Activated T-helper 17 cell treated with anti-CD3 and anti-CD28 coated beads, Interleukin-2, amount 50 U/mL, for 72 hours (primary cell): ENCODE measurements at regions not wholly inside any gene's neighbourhood (a gene's known extent, or its start where the extent isn't known, plus 50 kb on each side); places are given as distances from the start of the nearest gene placed in this dataset.

Source experiments
- ATAC-seq: fragments of 150-1000 bp; cut with Tn5 transposase; replicated peaks from 2 replicates; pipeline ENCODE4 v1.10.0; 2021; ENCODE audit warnings: mild to moderate bottlenecking, moderate library complexity
- H3K27ac Mint-ChIP-seq: one replicate; pipeline ENCODE4 v1.8.0; 2022; ENCODE audit warnings: mixed read lengths
- H3K27me3 Mint-ChIP-seq: one replicate; pipeline ENCODE4 v1.8.0; 2022; ENCODE audit warnings: mixed read lengths
- H3K36me3 Mint-ChIP-seq: one replicate; pipeline ENCODE4 v1.8.0; 2022; ENCODE audit warnings: low read depth, mild to moderate bottlenecking, mixed read lengths
- H3K4me1 Mint-ChIP-seq: one replicate; pipeline ENCODE4 v1.8.0; 2022; ENCODE audit warnings: mixed read lengths
- H3K4me3 Mint-ChIP-seq: one replicate; pipeline ENCODE4 v1.8.0; 2022; ENCODE audit warnings: mild to moderate bottlenecking, mixed read lengths
- H3K9me3 Mint-ChIP-seq: one replicate; pipeline ENCODE4 v1.8.0; 2022; ENCODE audit warnings: mixed read lengths

DNA sequence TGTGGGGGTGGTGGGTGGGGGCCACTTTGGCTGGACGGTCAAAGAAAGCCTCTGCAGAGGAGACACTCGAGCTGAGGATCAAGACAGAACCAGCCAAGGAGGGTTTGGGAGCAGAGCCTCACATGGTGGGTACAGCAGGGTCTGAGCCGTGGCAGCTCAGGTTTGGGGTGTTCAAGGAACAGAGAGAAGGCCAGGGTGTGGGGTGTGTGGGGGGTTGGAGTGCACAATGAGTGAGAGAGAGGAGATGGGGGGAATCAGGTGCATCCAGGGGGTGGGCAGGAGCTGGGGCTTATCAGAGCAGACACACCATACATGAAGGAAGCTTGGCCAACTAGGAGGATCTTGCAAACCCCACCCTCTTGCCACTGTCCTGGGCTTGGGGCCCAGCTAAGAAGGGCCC is 140.0 kb downstream of the NSG2 start:
- no peaks in the 10 kb centered on the region for H3K9me3 Mint-ChIP-seq
- no peak overlapping the region for H3K4me3 Mint-ChIP-seq
- no peaks in the 10 kb centered on the region for H3K36me3 Mint-ChIP-seq
- no peak for ATAC-seq
- no peak overlapping the region for H3K27ac Mint-ChIP-seq
- H3K4me1 Mint-ChIP-seq: no peaks in the 10 kb centered on the region
- peaks cover 20% of the 10 kb centered on the region for H3K27me3 Mint-ChIP-seq

- no peak overlapping the region for H3K27ac Mint-ChIP-seq
- peaks cover 20% of the 10 kb centered on the region for H3K27me3 Mint-ChIP-seq
- no peaks in the 10 kb centered on the region for H3K36me3 Mint-ChIP-seq
- H3K4me3 Mint-ChIP-seq: no peak overlapping the region
- no peak for ATAC-seq
- H3K4me1 Mint-ChIP-seq: no peaks in the 10 kb centered on the region
- no peaks in the 10 kb centered on the region for H3K9me3 Mint-ChIP-seq
Observed at GRCh38 chr5:174186096-174186695, 140.7 kb downstream of the NSG2 start.

DNA sequence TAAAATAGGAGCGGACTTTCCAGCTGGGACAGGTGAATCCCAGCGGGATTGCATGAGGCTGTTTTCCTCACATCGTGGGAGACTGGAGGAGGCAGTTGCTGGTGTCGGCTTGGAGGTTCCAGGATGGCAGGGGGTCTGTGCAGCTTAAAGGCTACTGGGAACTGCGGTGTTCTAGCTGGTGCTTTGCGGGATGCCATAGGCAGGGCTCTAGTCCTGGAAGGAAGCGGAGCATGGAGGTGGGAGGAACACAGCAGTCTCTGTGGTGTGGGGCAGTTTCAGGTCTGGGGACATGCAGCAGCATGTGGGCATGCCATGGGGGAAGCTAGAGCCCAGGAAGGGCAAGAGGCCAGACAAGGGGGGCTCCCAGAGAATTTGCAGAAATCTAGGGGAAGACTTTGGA is 141.5 kb downstream of the NSG2 start:
- Mint-ChIP-seq H3K4me1 (no peaks in the 10 kb centered on the region), H3K4me3 (no peak overlapping the region), H3K9me3 (no peaks in the 10 kb centered on the region), H3K27ac (no peak overlapping the region), H3K27me3 (peaks cover 17% of the 10 kb centered on the region), H3K36me3 (no peaks in the 10 kb centered on the region)
- no peak for ATAC-seq

DNA sequence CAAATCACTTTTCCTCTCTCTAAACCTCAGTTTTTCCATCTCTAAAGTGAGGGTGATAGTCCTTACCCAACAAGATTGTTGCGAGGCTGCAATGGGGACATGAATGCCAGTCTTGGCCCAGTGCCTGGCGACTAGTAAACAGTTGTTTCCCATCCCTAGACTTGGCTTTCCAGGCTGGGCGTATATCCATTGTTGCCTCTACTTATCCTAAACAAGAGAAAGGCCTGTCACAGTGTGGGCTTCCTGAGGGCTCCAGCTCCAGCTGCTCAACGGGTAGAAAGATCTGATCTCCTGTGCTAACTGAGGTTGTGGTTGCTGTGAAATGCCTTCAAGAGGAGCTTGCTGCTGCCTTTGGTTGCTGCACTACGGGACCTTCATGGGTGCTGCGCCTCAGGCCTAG is 142.0 kb downstream of the NSG2 start:
- Mint-ChIP-seq H3K36me3 (no peaks in the 10 kb centered on the region), H3K4me1 (no peaks in the 10 kb centered on the region), H3K4me3 (no peak overlapping the region), H3K27me3 (peaks cover 17% of the 10 kb centered on the region), H3K27ac (no peak overlapping the region), H3K9me3 (no peaks in the 10 kb centered on the region)
- no peak for ATAC-seq

DNA sequence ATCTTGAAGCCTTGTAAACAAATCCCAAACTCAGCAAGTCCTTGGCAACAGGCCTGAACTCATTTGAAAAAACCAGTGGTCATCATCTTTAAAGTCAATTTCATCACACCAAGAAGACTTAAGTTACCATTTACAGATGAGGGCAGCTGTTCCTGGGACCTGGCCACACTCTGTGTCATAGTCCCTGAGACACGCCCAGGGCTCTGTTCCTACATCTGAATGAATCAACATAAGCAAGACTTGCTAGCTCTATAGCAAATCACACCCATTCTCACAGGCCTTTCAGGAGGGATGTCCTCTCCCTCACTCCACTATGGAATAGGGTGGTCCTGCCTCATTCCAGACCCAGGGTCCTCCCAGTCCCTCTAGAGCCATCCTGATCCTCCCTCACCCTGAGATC is 142.8 kb downstream of the NSG2 start:
- no peak for ATAC-seq
- no peaks in the 10 kb centered on the region for H3K4me1 Mint-ChIP-seq
- H3K27ac Mint-ChIP-seq: no peak overlapping the region
- H3K4me3 Mint-ChIP-seq: no peak overlapping the region
- H3K36me3 Mint-ChIP-seq: no peaks in the 10 kb centered on the region
- peaks cover 17% of the 10 kb centered on the region for H3K27me3 Mint-ChIP-seq
- H3K9me3 Mint-ChIP-seq: no peaks in the 10 kb centered on the region

DNA sequence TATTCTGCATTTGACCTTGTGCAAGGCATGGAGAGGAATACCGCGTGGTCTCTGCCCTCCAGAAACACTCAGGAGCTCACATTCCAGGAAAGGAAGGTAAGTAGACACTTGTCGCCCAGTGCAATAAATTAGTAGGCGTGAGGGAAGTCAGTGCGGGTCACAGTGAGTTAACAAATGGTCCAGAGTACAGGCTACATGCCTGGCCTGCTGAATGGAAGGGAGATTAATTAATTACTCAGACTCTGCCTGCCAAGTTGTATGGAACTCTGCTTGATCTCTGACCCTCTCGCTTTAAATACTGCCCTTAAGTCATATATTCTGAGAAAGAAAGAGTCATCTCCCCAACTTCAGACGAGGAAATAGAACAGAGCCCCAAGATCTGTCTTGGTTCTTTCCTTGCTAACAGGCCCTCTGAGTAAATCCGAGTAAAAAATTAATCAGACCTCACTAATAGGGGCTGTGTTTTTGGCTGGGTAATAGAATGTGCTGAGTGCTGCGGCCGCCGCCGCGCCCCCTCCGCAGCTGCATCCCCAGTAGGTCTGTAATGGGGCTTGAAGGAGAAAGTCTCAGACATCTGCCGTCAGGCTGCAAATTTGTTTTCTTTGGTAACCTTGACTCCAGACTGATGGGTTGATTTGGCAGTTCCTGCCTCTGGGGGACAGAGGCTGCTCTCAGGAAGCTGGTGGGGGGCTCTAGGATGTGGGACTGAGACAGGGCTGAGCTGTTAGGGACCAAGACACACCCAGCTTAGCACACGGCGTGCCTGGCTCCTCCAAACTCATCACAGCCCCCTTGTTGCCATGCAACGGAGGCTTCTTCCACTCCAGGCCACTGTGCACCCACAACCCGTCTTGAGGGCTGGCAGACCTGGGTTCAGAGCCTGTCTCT is 144.4 kb downstream of the NSG2 start:
- no peaks in the 10 kb centered on the region for H3K4me1 Mint-ChIP-seq
- no peak overlapping the region for H3K27ac Mint-ChIP-seq
- H3K9me3 Mint-ChIP-seq: no peaks in the 10 kb centered on the region
- no peak overlapping the region for H3K4me3 Mint-ChIP-seq
- H3K27me3 Mint-ChIP-seq: peaks cover 17% of the 10 kb centered on the region
- H3K36me3 Mint-ChIP-seq: no peaks in the 10 kb centered on the region
- ATAC-seq: no peak

DNA sequence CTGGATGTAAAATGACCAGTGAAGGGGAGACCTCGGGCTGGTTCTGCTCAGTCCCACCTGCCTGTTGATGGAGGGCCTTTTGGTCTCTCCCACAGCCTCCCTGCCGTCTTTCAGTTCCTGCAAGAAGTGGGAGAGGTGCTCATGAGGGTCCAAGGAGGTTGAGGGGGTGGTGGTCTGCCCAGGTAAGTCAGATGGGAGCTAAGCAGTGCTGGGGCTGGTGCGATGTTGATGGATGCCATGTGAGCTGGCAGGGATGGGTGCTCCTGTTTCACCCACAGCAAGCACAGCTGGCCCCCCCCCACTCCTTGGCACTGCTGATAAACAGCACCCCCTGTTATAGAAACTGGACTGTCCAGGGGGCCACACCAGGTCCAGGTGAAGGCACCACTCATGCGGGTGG is 145.6 kb downstream of the NSG2 start:
- H3K27me3 Mint-ChIP-seq: peaks cover 14% of the 10 kb centered on the region
- no peak for ATAC-seq
- no peak overlapping the region for H3K4me3 Mint-ChIP-seq
- H3K27ac Mint-ChIP-seq: no peak overlapping the region
- no peaks in the 10 kb centered on the region for H3K9me3 Mint-ChIP-seq
- H3K36me3 Mint-ChIP-seq: no peaks in the 10 kb centered on the region
- H3K4me1 Mint-ChIP-seq: no peaks in the 10 kb centered on the region

- Mint-ChIP-seq H3K4me3 (no peak overlapping the region), H3K27me3 (peaks cover 11% of the 10 kb centered on the region), H3K36me3 (no peaks in the 10 kb centered on the region), H3K27ac (no peak overlapping the region), H3K9me3 (no peaks in the 10 kb centered on the region), H3K4me1 (no peaks in the 10 kb centered on the region)
- no peak for ATAC-seq
Observed at GRCh38 chr5:174191850-174192655, 146.5 kb downstream of the NSG2 start.

DNA sequence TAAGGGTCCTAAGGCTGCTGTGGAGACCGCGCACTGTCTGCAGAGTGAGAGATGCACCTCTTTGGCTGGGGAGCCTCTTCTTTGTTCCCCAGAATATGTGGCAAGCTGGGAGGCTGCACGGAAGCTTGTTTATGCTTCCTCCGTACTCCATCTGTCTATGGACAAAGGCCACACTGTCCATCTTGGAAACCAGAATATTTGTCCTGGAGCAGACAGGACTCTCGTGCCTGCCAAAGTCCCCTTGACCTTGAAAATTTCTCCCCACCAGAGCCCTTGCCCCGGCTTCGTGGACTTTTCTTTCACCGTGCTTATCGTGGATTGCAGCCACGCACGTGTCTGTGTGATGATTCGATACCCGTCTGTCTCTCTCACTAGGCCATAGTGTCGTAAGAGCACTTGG is 147.4 kb downstream of the NSG2 start:
- no peaks in the 10 kb centered on the region for H3K36me3 Mint-ChIP-seq

GRCh38 chr5:174195517-174195916 is 150.0 kb downstream of the NSG2 start:
- ATAC-seq: no peak
- peaks cover 5% of the 10 kb centered on the region for H3K27me3 Mint-ChIP-seq
- H3K4me1 Mint-ChIP-seq: no peaks in the 10 kb centered on the region
- no peak overlapping the region for H3K4me3 Mint-ChIP-seq
- no peak overlapping the region for H3K27ac Mint-ChIP-seq
- H3K36me3 Mint-ChIP-seq: no peaks in the 10 kb centered on the region
- no peaks in the 10 kb centered on the region for H3K9me3 Mint-ChIP-seq

More for the DNA sequence above, 147.4 kb downstream of the NSG2 start:
- Mint-ChIP-seq H3K9me3 (no peaks in the 10 kb centered on the region), H3K27me3 (peaks cover 9% of the 10 kb centered on the region), H3K27ac (no peak overlapping the region), H3K4me3 (no peak overlapping the region), H3K4me1 (no peaks in the 10 kb centered on the region)
- no peak for ATAC-seq

DNA sequence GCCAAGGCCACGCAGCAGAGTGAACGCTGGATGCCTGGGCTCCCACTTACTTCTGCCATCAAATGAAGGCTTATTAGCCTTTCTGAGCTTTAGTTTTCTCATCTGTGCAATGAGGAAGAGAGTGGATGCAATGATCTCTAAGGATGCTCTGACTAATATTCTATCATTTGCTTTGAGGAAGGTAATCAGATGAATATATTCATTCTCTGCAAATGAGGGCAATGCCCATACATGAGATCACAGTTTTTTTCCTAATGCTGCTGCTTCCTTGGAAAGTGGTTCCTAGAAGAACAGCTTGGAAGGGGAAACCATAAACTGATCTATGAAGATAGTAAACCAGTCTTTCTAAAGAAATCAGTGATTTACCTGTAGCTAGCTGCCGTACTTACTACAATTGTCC is 152.4 kb downstream of the NSG2 start:
- no peak for ATAC-seq
- Mint-ChIP-seq H3K4me3 (no peak overlapping the region), H3K36me3 (no peaks in the 10 kb centered on the region), H3K9me3 (peaks cover 3% of the 10 kb centered on the region), H3K27me3 (peaks cover 10% of the 10 kb centered on the region), H3K27ac (no peak overlapping the region), H3K4me1 (no peaks in the 10 kb centered on the region)

DNA sequence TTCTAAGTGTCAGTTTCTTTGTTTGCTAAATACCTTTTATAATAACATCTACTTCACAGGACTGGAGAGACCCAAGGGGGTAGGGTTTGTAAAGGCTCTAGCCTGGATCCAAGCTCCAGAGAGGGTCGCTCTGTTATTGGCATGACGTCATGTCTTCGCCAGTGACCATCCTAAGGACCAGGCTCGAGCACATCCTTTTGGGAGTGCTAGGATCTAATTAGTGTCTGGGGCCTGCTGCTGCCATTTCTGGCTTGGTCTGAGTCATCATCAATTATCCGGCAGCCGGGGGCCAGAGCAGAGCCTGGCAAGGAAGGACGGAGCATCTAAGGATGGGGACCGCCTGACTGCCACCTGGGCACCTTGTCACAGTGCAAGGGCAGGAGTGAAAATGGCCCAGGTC is 153.0 kb downstream of the NSG2 start:
- Mint-ChIP-seq H3K27ac (no peak overlapping the region), H3K4me1 (no peaks in the 10 kb centered on the region), H3K9me3 (peaks cover 3% of the 10 kb centered on the region), H3K36me3 (no peaks in the 10 kb centered on the region), H3K27me3 (peaks cover 10% of the 10 kb centered on the region), H3K4me3 (no peak overlapping the region)
- no peak for ATAC-seq

GRCh38 chr5:174202996-174203395 is 157.5 kb downstream of the NSG2 start:
- H3K9me3 Mint-ChIP-seq: peaks cover 3% of the 10 kb centered on the region

GRCh38 chr5:174204535-174205313 is 159.2 kb downstream of the NSG2 start:
- Mint-ChIP-seq H3K9me3 (peaks cover 3% of the 10 kb centered on the region), H3K27ac (no peak overlapping the region), H3K27me3 (peaks cover 17% of the 10 kb centered on the region), H3K4me3 (no peak overlapping the region), H3K36me3 (no peaks in the 10 kb centered on the region), H3K4me1 (no peaks in the 10 kb centered on the region)
- no peak for ATAC-seq

More at GRCh38 chr5:174202996-174203395, 157.5 kb downstream of the NSG2 start:
- ATAC-seq: no peak
- no peak overlapping the region for H3K27ac Mint-ChIP-seq
- H3K4me3 Mint-ChIP-seq: no peak overlapping the region
- peaks cover 13% of the 10 kb centered on the region for H3K27me3 Mint-ChIP-seq
- no peaks in the 10 kb centered on the region for H3K36me3 Mint-ChIP-seq
- no peaks in the 10 kb centered on the region for H3K4me1 Mint-ChIP-seq
